HUES64 (cell line): ENCODE measurements at regions not wholly inside any gene's neighbourhood (a gene's known extent, or its start where the extent isn't known, plus 50 kb on each side); places are given as distances from the start of the nearest gene placed in this dataset.

Source experiments
- H3K27ac ChIP-seq: 2 replicates; pipeline ENCODE4 v1.7.0; 2013; ENCODE audit warnings: low read depth, low read length, inconsistent platforms
- H3K27me3 ChIP-seq: 2 replicates; pipeline ENCODE4 v1.6.1; 2013; ENCODE audit warnings: mild to moderate bottlenecking, low read length; ENCODE audit not compliant: insufficient read depth
- H3K36me3 ChIP-seq: 2 replicates; pipeline ENCODE4 v1.6.1; 2013; ENCODE audit warnings: mild to moderate bottlenecking, low read length; ENCODE audit not compliant: insufficient read depth
- H3K4me1 ChIP-seq: 2 replicates; pipeline ENCODE4 v1.6.1; 2013; ENCODE audit warnings: mild to moderate bottlenecking, low read length, moderate library complexity; ENCODE audit not compliant: insufficient read depth
- H3K4me3 ChIP-seq: 2 replicates; pipeline ENCODE4 v1.5.1; 2013; ENCODE audit warnings: mild to moderate bottlenecking, low read length, moderate library complexity
- H3K9ac ChIP-seq: 2 replicates; pipeline ENCODE4 v1.6.1; 2013; ENCODE audit warnings: mild to moderate bottlenecking, low read depth, low read length
- H3K9me3 ChIP-seq: 2 replicates; pipeline ENCODE4 v1.6.1; 2013; ENCODE audit warnings: low read depth, low read length; ENCODE audit not compliant: insufficient read depth
- WGBS: fragments of 150-250, 120-280 bp; methylation state at CpG from one replicate; pipeline ENCODE4 v1.1.7; 2013; ENCODE audit warnings: missing lambda C conversion rate; 5-methylcytosine and 5-hydroxymethylcytosine counted together

GRCh38 chr2:145980318-145980717 lies 1460.4 kb upstream of the ZEB2 start:
- no CpG with 5 or more reads among the region's 2 CpGs for WGBS
- Histone ChIP-seq H3K36me3 (no peaks in the 10 kb centered on the region), H3K9me3 (no peaks in the 10 kb centered on the region), H3K27me3 (no peaks in the 10 kb centered on the region), H3K9ac (no peak overlapping the region), H3K4me3 (no peak overlapping the region), H3K27ac (no peak overlapping the region), H3K4me1 (no peaks in the 10 kb centered on the region)

DNA sequence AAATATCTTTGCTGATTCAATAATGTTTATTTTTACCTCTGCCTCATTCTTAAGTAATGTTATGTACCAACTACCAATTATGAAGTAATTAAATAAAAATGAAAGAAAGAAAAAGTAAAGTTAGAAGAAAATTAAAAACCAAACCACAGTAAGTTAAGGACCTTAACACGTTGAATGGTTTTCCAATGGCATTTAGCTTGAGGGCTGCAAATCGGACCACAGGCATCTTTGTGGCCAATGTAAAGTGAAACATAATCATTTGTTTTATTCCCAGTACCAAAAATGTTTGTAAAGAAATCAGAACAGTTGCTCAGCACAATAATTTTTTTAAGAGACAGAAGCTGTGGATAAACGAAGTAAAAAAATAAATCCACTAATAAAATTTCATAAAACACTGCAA lies 1455.5 kb upstream of the ZEB2 start:
- WGBS, result 96% methylated on average over 2 of the region's 3 CpGs
- Histone ChIP-seq H3K4me1 (no peaks in the 10 kb centered on the region), H3K27ac (no peak overlapping the region), H3K4me3 (no peak overlapping the region), H3K36me3 (no peaks in the 10 kb centered on the region), H3K27me3 (no peaks in the 10 kb centered on the region), H3K9me3 (no peaks in the 10 kb centered on the region), H3K9ac (no peak overlapping the region)

DNA sequence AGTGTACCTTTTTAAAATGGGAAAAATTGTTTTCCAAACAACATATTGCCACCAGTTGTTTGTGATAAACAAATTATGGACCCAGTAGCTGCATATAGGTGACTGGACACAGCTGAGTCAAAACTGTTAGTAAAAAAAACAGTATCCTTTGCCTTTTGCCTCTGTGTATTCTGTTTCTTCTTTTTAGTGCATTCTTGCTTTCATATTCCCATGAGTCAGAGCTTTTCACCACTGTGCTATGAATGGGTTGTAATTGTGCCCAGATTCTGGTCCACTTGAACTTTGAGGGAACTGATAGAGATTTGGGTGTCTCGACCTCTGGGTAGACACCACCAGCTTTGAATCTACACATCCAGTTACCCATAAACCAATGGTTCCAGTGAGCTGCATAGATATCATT lies 1441.9 kb upstream of the ZEB2 start:
- Histone ChIP-seq H3K9me3 (peaks cover 34% of the 10 kb centered on the region), H3K27me3 (no peaks in the 10 kb centered on the region), H3K27ac (no peak overlapping the region), H3K36me3 (no peaks in the 10 kb centered on the region), H3K9ac (no peak overlapping the region), H3K4me1 (no peaks in the 10 kb centered on the region), H3K4me3 (no peak overlapping the region)
- WGBS, result no CpG with 5 or more reads among the region's 1 CpG

- Histone ChIP-seq H3K4me3 (no peak overlapping the region), H3K4me1 (no peaks in the 10 kb centered on the region), H3K36me3 (no peaks in the 10 kb centered on the region), H3K27me3 (no peaks in the 10 kb centered on the region), H3K9me3 (peaks cover 36% of the 10 kb centered on the region), H3K27ac (no peak overlapping the region), H3K9ac (no peak overlapping the region)
- WGBS, result 97% methylated on average over 23 of the region's 23 CpGs
Observed at GRCh38 chr2:145960479-145961163, 1440.7 kb upstream of the ZEB2 start.

DNA sequence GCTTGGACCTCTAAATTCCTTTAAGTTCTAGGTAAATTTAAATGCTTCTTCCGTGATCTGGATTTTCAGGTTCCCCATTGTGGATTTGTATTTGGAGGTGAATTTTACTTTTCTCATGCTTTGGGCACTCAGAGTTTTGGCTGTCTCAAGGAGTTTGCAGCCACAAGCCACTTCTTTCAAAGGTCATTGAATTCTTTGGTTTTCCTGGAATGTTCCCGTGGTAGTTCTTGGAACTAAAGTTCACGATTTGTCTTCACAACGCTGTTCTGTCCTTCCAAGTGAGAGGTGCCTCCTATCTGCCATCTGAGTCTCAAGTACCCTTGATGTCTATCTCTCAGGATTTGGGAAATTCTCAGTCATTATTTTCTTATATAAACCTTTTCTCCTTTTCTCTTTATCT lies 1438.7 kb upstream of the ZEB2 start:
- H3K9me3 ChIP-seq, result peaks cover 43% of the 10 kb centered on the region
- H3K4me1 ChIP-seq, result no peaks in the 10 kb centered on the region
- WGBS, result 97% methylated on average over 4 of the region's 4 CpGs
- no peaks in the 10 kb centered on the region for H3K36me3 ChIP-seq
- no peak overlapping the region for H3K27ac ChIP-seq
- no peak overlapping the region for H3K9ac ChIP-seq
- H3K4me3 ChIP-seq, result no peak overlapping the region
- no peaks in the 10 kb centered on the region for H3K27me3 ChIP-seq

DNA sequence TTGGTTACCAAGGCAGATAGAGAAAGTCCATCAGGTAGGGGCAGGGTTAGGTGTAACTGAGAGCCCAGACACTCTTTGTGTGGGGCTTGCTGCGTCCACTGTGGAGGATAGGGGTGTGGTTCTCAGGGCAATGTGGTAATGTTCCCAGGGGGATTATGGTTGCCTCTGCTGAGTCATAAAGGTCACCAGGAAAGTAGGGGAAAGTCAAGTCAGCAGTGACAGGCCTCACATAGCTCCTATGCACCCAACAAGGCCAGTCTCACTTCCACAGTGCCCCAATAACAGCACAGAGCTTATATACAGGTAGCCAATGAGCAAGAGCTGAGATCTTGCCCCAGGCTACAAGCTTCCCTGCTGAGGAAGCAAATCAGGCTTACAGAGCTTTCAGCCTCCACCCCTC lies 1438.0 kb upstream of the ZEB2 start:
- Histone ChIP-seq H3K9ac (no peak overlapping the region), H3K27ac (no peak overlapping the region), H3K27me3 (no peaks in the 10 kb centered on the region), H3K9me3 (peaks cover 50% of the 10 kb centered on the region), H3K36me3 (no peaks in the 10 kb centered on the region), H3K4me1 (no peaks in the 10 kb centered on the region), H3K4me3 (no peak overlapping the region)
- WGBS, result 7% methylated on average over 1 of the region's 1 CpG

- Histone ChIP-seq H3K4me3 (no peak overlapping the region), H3K36me3 (no peaks in the 10 kb centered on the region), H3K9ac (no peak overlapping the region), H3K27me3 (no peaks in the 10 kb centered on the region), H3K9me3 (peaks cover 5% of the 10 kb centered on the region; the same call in 1 of the 2 replicates), H3K4me1 (peaks cover 13% of the 10 kb centered on the region), H3K27ac (no peak overlapping the region)
- 92% methylated on average over 1 of the region's 1 CpG for WGBS
Observed at GRCh38 chr2:145939949-145940348, 1420.0 kb upstream of the ZEB2 start.

DNA sequence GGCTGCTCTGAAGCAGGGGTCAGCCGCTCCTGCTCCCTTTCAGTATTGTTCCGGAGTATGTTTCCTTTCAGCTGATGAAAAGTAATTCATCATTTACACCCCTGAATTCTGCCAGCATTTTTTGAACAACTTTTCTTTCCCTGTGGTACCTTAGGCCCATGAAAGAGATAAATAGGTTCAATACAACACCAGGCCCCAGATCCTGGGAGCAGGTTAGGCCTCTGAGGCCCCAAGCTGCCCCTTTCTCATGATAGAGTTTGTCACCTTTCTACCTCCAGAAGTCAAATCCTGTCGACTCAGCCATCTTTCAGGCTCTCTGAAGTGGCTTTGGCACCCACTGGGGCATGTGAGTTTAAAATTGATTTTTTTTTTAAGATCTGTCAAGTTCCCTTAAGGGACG lies 1415.1 kb upstream of the ZEB2 start:
- Histone ChIP-seq H3K4me1 (peaks cover 51% of the 10 kb centered on the region), H3K9me3 (no peaks in the 10 kb centered on the region), H3K36me3 (no peaks in the 10 kb centered on the region), H3K4me3 (no peak overlapping the region), H3K27me3 (no peaks in the 10 kb centered on the region), H3K9ac (no peak overlapping the region), H3K27ac (no peak overlapping the region; the same call in 1 of the 2 replicates)
- WGBS, result 93% methylated on average over 4 of the region's 4 CpGs

GRCh38 chr2:145931781-145932395 lies 1412.0 kb upstream of the ZEB2 start:
- 73% methylated on average over 2 of the region's 2 CpGs for WGBS
- Histone ChIP-seq H3K27me3 (no peaks in the 10 kb centered on the region), H3K9ac (peak overlapping the region; percentile 33; the same call in 1 of the 2 replicates), H3K4me3 (no peak overlapping the region), H3K9me3 (no peaks in the 10 kb centered on the region; the same call in 1 of the 2 replicates), H3K4me1 (peaks cover 57% of the 10 kb centered on the region), H3K36me3 (no peaks in the 10 kb centered on the region), H3K27ac (peak overlapping the region; percentile 59)

DNA sequence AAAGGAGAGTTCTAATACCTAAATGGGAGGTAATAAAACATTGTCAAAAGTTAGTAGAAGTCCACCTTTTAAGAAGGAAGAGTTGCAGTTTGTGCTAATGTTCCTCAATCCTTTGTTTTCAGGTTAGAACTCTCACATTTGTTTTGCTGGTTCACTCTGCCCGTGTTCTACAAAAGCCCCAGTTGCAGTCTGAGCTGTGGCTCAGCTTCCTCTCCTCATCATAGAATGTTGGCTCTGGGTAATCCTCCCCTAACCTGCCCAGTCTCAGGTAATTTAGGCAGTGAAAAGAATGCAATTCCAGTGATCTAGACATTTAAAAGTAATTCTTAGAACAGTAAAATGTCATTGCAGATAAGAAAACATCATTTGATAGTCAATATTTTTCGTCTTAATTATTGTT lies 1410.4 kb upstream of the ZEB2 start:
- H3K36me3 ChIP-seq, result no peaks in the 10 kb centered on the region
- peak overlapping the region; percentile 20; the same call in 1 of the 2 replicates for H3K27ac ChIP-seq
- WGBS, result 94% methylated on average over 1 of the region's 2 CpGs
- H3K9me3 ChIP-seq, result no peaks in the 10 kb centered on the region; the same call in 1 of the 2 replicates
- H3K4me3 ChIP-seq, result no peak overlapping the region
- H3K9ac ChIP-seq, result no peak overlapping the region
- peaks cover 43% of the 10 kb centered on the region for H3K4me1 ChIP-seq
- no peaks in the 10 kb centered on the region for H3K27me3 ChIP-seq

- no peak overlapping the region for H3K27ac ChIP-seq
- no peaks in the 10 kb centered on the region; the same call in 1 of the 2 replicates for H3K9me3 ChIP-seq
- no peaks in the 10 kb centered on the region for H3K27me3 ChIP-seq
- WGBS, result over 99% methylated on average over 5 of the region's 5 CpGs
- peaks cover 29% of the 10 kb centered on the region for H3K4me1 ChIP-seq
- no peak overlapping the region for H3K4me3 ChIP-seq
- no peaks in the 10 kb centered on the region for H3K36me3 ChIP-seq
- no peak overlapping the region for H3K9ac ChIP-seq
Observed at GRCh38 chr2:145927131-145927950, 1407.4 kb upstream of the ZEB2 start.
